Heart left ventricle (tissue), 16 donors: ENCODE measurements at regions not wholly inside any gene's neighbourhood (a gene's known extent, or its start where the extent isn't known, plus 50 kb on each side); places are given as distances from the start of the nearest gene placed in this dataset.

Experiments
- ATAC-seq, 4 donors: fragments of 200-7000 bp; cut with Tn5 transposase; one replicate each; pipeline ENCODE4 v1.9.1; 2020 to 2022; ENCODE audit warnings: moderate library complexity in 4 of 4, mild to moderate bottlenecking in 3 of 4, moderate number of reproducible peaks in 1 of 4
- DNase-seq, 5 donors: peaks; one replicate each; pipeline ENCODE4 v3.0.0-alpha.2; 2020
- H3K27ac ChIP-seq, 12 donors: fragments of 200-600 bp; sonication (generic) in 4 of 12; one replicate each; pipeline versions ENCODE4 v1.5.0 to v1.8.0; 2016 to 2022; ENCODE audit warnings: mild to moderate bottlenecking in 2 of 12
- H3K27me3 ChIP-seq, 9 donors: fragments of 200-600 bp; sonication (generic) in 2 of 9; one replicate each; pipeline versions ENCODE4 v1.5.1 to v1.8.0; 2016 to 2022; ENCODE audit warnings: mild to moderate bottlenecking in 3 of 9
- H3K36me3 ChIP-seq, 9 donors: fragments of 200-600 bp; sonication (generic) in 2 of 9; one replicate each; pipeline versions ENCODE4 v1.5.0 to v1.8.0; 2018 to 2022; ENCODE audit warnings: mild to moderate bottlenecking in 2 of 9
- H3K4me1 ChIP-seq, 12 donors: fragments of 200-600 bp; sonication (generic) in 4 of 12; one replicate each; pipeline versions ENCODE4 v1.5.0 to v1.8.0; 2016 to 2022; ENCODE audit warnings: mild to moderate bottlenecking in 3 of 12
- H3K4me3 ChIP-seq, 12 donors: fragments of 200-600 bp; sonication (generic) in 4 of 12; one replicate each; pipeline versions ENCODE4 v1.5.0 to v1.8.0; 2017 to 2022; ENCODE audit warnings: mild to moderate bottlenecking in 9 of 12, moderate library complexity in 4 of 12
- H3K9me3 ChIP-seq, 12 donors: fragments of 200-600 bp; sonication (generic) in 4 of 12; one replicate each; pipeline versions ENCODE4 v1.5.0 to v1.8.0; 2016 to 2022; ENCODE audit warnings: mild to moderate bottlenecking in 1 of 12
- CTCF ChIP-seq, 12 donors: fragments of 200-600 bp; sonication (generic) in 4 of 12; IDR thresholded peaks; one replicate each; pipeline versions ENCODE4 v1.5.0 to v1.8.0; 2018 to 2022; ENCODE audit warnings: antibody characterized with exemption in 12 of 12, mild to moderate bottlenecking in 5 of 12
- POLR2A ChIP-seq, 2 donors: fragments of 450-650 bp; IDR thresholded peaks; one replicate each; pipeline ENCODE4 v1.6.1; 2017; ENCODE audit warnings: antibody characterized with exemption in 2 of 2, mild to moderate bottlenecking in 2 of 2, moderate library complexity in 2 of 2
- WGBS, 4 donors: extraction: QIAGEN DNeasy Blood & Tissue Kit in 2 of 4; methylation state at CpG; one replicate each; pipeline versions ENCODE4 v1.1.5 to v1.1.7; 2013 to 2018; 5-methylcytosine and 5-hydroxymethylcytosine counted together
- intact Hi-C, 10 donors: fragments of 100-400 bp; cut with DNase I; formaldehyde crosslinking; loops; one replicate each; pipeline versions ENCODE4 v1.11.1 to v1.14.2; 2022
- donor health status: ischemic (EF 13 %, LVEDD 7.1; RV severe dilation, severe dysfunction).
- donor health status: healthy with polysubstance abuse.
- donor health status: DM: no; HTN: yes; CAD: no.
- donor health status: DM: no; HTN: no; CAD: no.
- donor health status: ischemic (EF 25% LVEDD 6.9; RV normal size, moderate dysfunction).
- donor health status: ischemic (EF 25% LVEDD 5.7; RV mildly dilated, moderate dysfunction).
- donor health status: healthy.
- donor health status: DM: yes; HTN: yes; CAD: no.
- donor health status: ischemic (EF 35%, LVEDD 5.7; RV mildly dilated, moderate dysfunction).
- donor health status: nonischemic (EF 11% LVEDD 7.7; RV severe dilation, severe dysfunction).
- donor health status: DM: yes; HTN: yes; CAD: no.
- donor health status: PGD.
- donor health status: ischemic (EF 29% LVEDD 5.4; RV normal size, mild dysfunction).
- donor health status: nonischemic (EF 23%, LVEDD 6.1; RV moderate dilation, normal function).

- ATAC-seq (no peak), DNase-seq (no peak)
- peaks cover 0 to 3% (median 0%) of the 10 kb centered on the region in 9 donors for H3K27me3 ChIP-seq
- intact Hi-C loops: loop anchor here in 6 of 10 donors (10.0 kb wide), 4 partner anchors 56 to 156 kb away; no protein-coding TSS in a partner anchor
- no peaks in the 10 kb centered on the region for H3K9me3 ChIP-seq
- no peaks in the 10 kb centered on the region for H3K36me3 ChIP-seq
- WGBS, 4 donors: 74 to 82% (median 78%) methylated on average over 4 of the region's 4 CpGs
- no peak overlapping the region for H3K27ac ChIP-seq
- no peak overlapping the region for H3K4me3 ChIP-seq
- no peak for TF ChIP-seq POLR2A (IDR thresholded peaks at IDR 0.05)
- TF ChIP-seq CTCF (IDR thresholded peaks at IDR 0.05): no peak
- H3K4me1 ChIP-seq: no peaks in the 10 kb centered on the region
Measured at GRCh38 chrX:69228732-69229131, 63.5 kb upstream of the PJA1 start.

- intact Hi-C loops: loop anchor here in 6 of 10 donors (10.0 kb wide), 4 partner anchors 58 to 158 kb away; no protein-coding TSS in a partner anchor
- DNase-seq: no peak
- WGBS, 4 donors: 63 to 90% (median 76%) methylated on average over 8 to 9 of the region's 9 CpGs
Measured at GRCh38 chrX:69226459-69227158, 61.4 kb upstream of the PJA1 start.

GRCh38 chrX:69222103-69223090 is 57.1 kb upstream of the PJA1 start:
- WGBS, 4 donors: 15 to 24% (median 21%) methylated on average over 9 to 12 of the region's 12 CpGs
- H3K27me3 ChIP-seq: peaks cover 0 to 20% (median 0%) of the 10 kb centered on the region in 9 donors
- no peak overlapping the region for H3K4me3 ChIP-seq
- DNase-seq (peak; percentile 43 to 78 (median 58)), ATAC-seq (peak; percentile 61 to 88 (median 80))
- no peaks in the 10 kb centered on the region for H3K9me3 ChIP-seq
- no peak overlapping the region for H3K27ac ChIP-seq
- peak; percentile 60 to 75 (median 70) for TF ChIP-seq CTCF (IDR thresholded peaks at IDR 0.05)
- TF ChIP-seq POLR2A (IDR thresholded peaks at IDR 0.05): no peak
- H3K36me3 ChIP-seq: no peaks in the 10 kb centered on the region
- H3K4me1 ChIP-seq: peaks cover 0 to 8% (median 0%) of the 10 kb centered on the region in 12 donors
- intact Hi-C loops: loop anchor here (1.0 to 10.0 kb wide), 14 partner anchors 62 to 400 kb away; partner anchors contain the start of gene EFNB1 (in 2 of the 10)

More at GRCh38 chrX:69226459-69227158, 61.4 kb upstream of the PJA1 start:
- TF ChIP-seq POLR2A (IDR thresholded peaks at IDR 0.05): no peak
- no peak for TF ChIP-seq CTCF (IDR thresholded peaks at IDR 0.05)
- Histone ChIP-seq H3K27me3 (peaks cover 0 to 20% (median 0%) of the 10 kb centered on the region in 9 donors), H3K4me1 (peaks cover 0 to 7% (median 0%) of the 10 kb centered on the region in 12 donors), H3K27ac (no peak overlapping the region), H3K36me3 (no peaks in the 10 kb centered on the region), H3K4me3 (no peak overlapping the region), H3K9me3 (no peaks in the 10 kb centered on the region)
- no peak for ATAC-seq
